ENCODE measurements at regions not wholly inside any gene's neighbourhood (a gene's known extent, or its start where the extent isn't known, plus 50 kb on each side); places are given as distances from the start of the nearest gene placed in this dataset.

GRCh38 chr15:98174841-98175240, 214.3 kb downstream of the ARRDC4 start:
- TF ChIP-seq CTCF (conservative IDR thresholded peaks at IDR 0.05; ENCODE audit: low read depth, low read length) (no peak), EZH2 (IDR thresholded peaks at IDR 0.05; ENCODE audit: low read length, unreplicated experiment) (no peak), EZH2phosphoT487 (IDR thresholded peaks at IDR 0.05; ENCODE audit: borderline replicate concordance, low read length) (no peak)
